GM10248 (cell line): ENCODE measurements at regions not wholly inside any gene's neighbourhood (a gene's known extent, or its start where the extent isn't known, plus 50 kb on each side); places are given as distances from the start of the nearest gene placed in this dataset.

Experiments used
- CTCF ChIA-PET: fragments of 300-600 bp; sonication (Branson Sonifier 250); formaldehyde crosslinking; extraction: SDS; loops from one replicate; lab custom pipeline; 2021; ENCODE audit warnings: antibody characterized with exemption; lab: Yijun Ruan, JAX
- POLR2A ChIA-PET: fragments of 350-650 bp; sonication (Branson Sonifier 250); formaldehyde crosslinking; extraction: SDS; loops from one replicate; lab custom pipeline; 2020; ENCODE audit warnings: antibody characterized with exemption; lab: Yijun Ruan, JAX
- DNase-seq: peaks from one replicate; pipeline ENCODE4 v3.0.0; 2012; ENCODE audit errors: extremely low spot score
- CTCF ChIP-seq: IDR thresholded peaks from 2 replicates; pipeline ENCODE4 v1.5.1; 2012; ENCODE audit warnings: mild to moderate bottlenecking, low read depth; ENCODE audit errors: extremely low read depth, missing control alignments, control extremely low read depth

- ChIA-PET CTCF (no interaction called here), POLR2A (no interaction called here)
- DNase-seq, result no peak
- TF ChIP-seq CTCF, result no peak
Observed at GRCh38 chr4:181662383-181662782, 580.8 kb upstream of the TENM3 start.

- ChIA-PET CTCF (interaction anchor here (1.1 kb wide), 2 partner anchors 11 to 20 kb away, joined by 3 read pairs; no protein-coding TSS in a partner anchor), POLR2A (no interaction called here)
- DNase-seq, result no peak
- TF ChIP-seq CTCF, result no peak
Observed at GRCh38 chr4:181670506-181670905, 572.7 kb upstream of the TENM3 start.

- no peak for TF ChIP-seq CTCF
- ChIA-PET POLR2A (no interaction called here), CTCF (no interaction called here)
- no peak for DNase-seq
Observed at GRCh38 chr4:181671672-181672071, 571.5 kb upstream of the TENM3 start.

GRCh38 chr4:181672751-181673150 is 570.5 kb upstream of the TENM3 start:
- ChIA-PET CTCF (interaction anchor here (1.3 to 1.4 kb wide), 2 partner anchors 9 to 12 kb away, joined by 4 read pairs; no protein-coding TSS in a partner anchor), POLR2A (no interaction called here)
- TF ChIP-seq CTCF, result no peak
- DNase-seq, result no peak

GRCh38 chr4:181674315-181674875 is 568.8 kb upstream of the TENM3 start:
- no peak for TF ChIP-seq CTCF
- ChIA-PET POLR2A (no interaction called here), CTCF (no interaction called here)
- no peak for DNase-seq

- TF ChIP-seq CTCF, result no peak
- ChIA-PET CTCF (interaction anchor here (0.6 kb wide), 1 partner anchor 83 kb away, joined by 3 read pairs; no protein-coding TSS in a partner anchor), POLR2A (no interaction called here)
- DNase-seq, result no peak
Observed at GRCh38 chr4:181676546-181676945, 566.7 kb upstream of the TENM3 start.

- TF ChIP-seq CTCF, result no peak
- ChIA-PET CTCF (interaction anchor here (1.1 kb wide), 1 partner anchor 8 kb away, joined by 3 read pairs; no protein-coding TSS in a partner anchor), POLR2A (no interaction called here)
- DNase-seq, result no peak
Observed at GRCh38 chr4:181677201-181677600, 566.0 kb upstream of the TENM3 start.
